ENCODE measurements at regions not wholly inside any gene's neighbourhood (a gene's known extent, or its start where the extent isn't known, plus 50 kb on each side); places are given as distances from the start of the nearest gene placed in this dataset.

- peaks cover 0 to 3% of the 10 kb centered on the region in 2 experiments; a peak in 1 of 5 replicates for H3K9me3 Mint-ChIP-seq
- no peak overlapping the region for H2AK5ac ChIP-seq (ENCODE audit: insufficient read length, low read length)
- no peak overlapping the region for H2BK12ac ChIP-seq (ENCODE audit: insufficient read length, low read depth, low read length)
- H3K9me3 ChIP-seq (ENCODE audit: control insufficient read depth, low read depth, low read length), result no peaks in the 10 kb centered on the region
- no peak for DNase-seq
- H3K79me1 ChIP-seq (ENCODE audit: insufficient read depth, low read depth, low read length, poor library complexity, severe bottlenecking), result no peaks in the 10 kb centered on the region
- H4K5ac ChIP-seq (ENCODE audit: insufficient read length, low read depth, low read length), result no peak overlapping the region
- H3K36me3 Mint-ChIP-seq (ENCODE audit: insufficient read depth in 1 of 3, low read depth in 3 of 3), result no peaks in the 10 kb centered on the region
- no peak overlapping the region for H3K14ac ChIP-seq (ENCODE audit: insufficient read depth, low read length)
- no peak overlapping the region for H3K18ac ChIP-seq (ENCODE audit: insufficient read length, low read depth, low read length)
- H3K4me1 ChIP-seq (ENCODE audit: insufficient read depth, low read length), result no peaks in the 10 kb centered on the region; the same call in 1 of the 2 replicates
- no peaks in the 10 kb centered on the region for H4K20me1 ChIP-seq (ENCODE audit: control insufficient read depth, insufficient read depth, insufficient read length)
- H3K56ac ChIP-seq (ENCODE audit: insufficient read length, low read depth, low read length), result no peak overlapping the region
- no peaks in the 10 kb centered on the region for H3K27me3 ChIP-seq (ENCODE audit: insufficient read depth, low read length)
- no peak overlapping the region for H2BK15ac ChIP-seq (ENCODE audit: low read depth, low read length)
- no peak overlapping the region for H4K91ac ChIP-seq (ENCODE audit: insufficient read length, low read depth, low read length)
- no peak overlapping the region for H2AFZ ChIP-seq (ENCODE audit: low read length)
- no peak overlapping the region for H3K27ac ChIP-seq (ENCODE audit: insufficient read length, low read depth, low read length)
- no peak overlapping the region for H3K23ac ChIP-seq (ENCODE audit: insufficient read length, low read depth, low read length)
- no peaks in the 10 kb centered on the region for H3K23me2 ChIP-seq (ENCODE audit: insufficient read length, low read depth, low read length, poor library complexity, severe bottlenecking)
- WGBS (ENCODE audit: extremely low coverage, insufficient read length, low lambda C conversion rate), result no CpG with 5 or more reads among the region's 2 CpGs
- no peaks in the 10 kb centered on the region for H3K4me1 Mint-ChIP-seq
- no peak overlapping the region for H2BK20ac ChIP-seq (ENCODE audit: low read depth, low read length, poor library complexity, severe bottlenecking)
- H2BK120ac ChIP-seq (ENCODE audit: low read depth, low read length, poor library complexity, severe bottlenecking), result no peak overlapping the region
- peaks cover 5% of the 10 kb centered on the region; the same call in 1 of the 2 replicates for H3K27me3 Mint-ChIP-seq (ENCODE audit: low read depth)
- H3K4me3 Mint-ChIP-seq, result no peak overlapping the region
- no peaks in the 10 kb centered on the region for H3K79me2 ChIP-seq (ENCODE audit: insufficient read depth, low read length)
- no peak overlapping the region for H2BK5ac ChIP-seq (ENCODE audit: insufficient read length, low read length)
- no peak for TF ChIP-seq CTCF (conservative IDR thresholded peaks at IDR 0.05)
- no peak overlapping the region for H4K8ac ChIP-seq (replicated peaks; ENCODE audit: insufficient read length, low read depth, low read length)
- no peak overlapping the region for H3T11ph ChIP-seq (ENCODE audit: low read length)
- no peak overlapping the region for H3K4me2 ChIP-seq (ENCODE audit: insufficient read depth, insufficient read length, low read length)
- no peak overlapping the region for H3K9ac ChIP-seq (ENCODE audit: extremely low read depth, insufficient read length, low read length)
- H3K4ac ChIP-seq (ENCODE audit: low read depth, low read length), result no peak overlapping the region
- no peak overlapping the region for H3K27ac Mint-ChIP-seq
These were observed 598.2 kb downstream of the PLPP3 start for GRCh38 chr1:55981010-55981650.

Data from H9 (cell line).